Osteocyte (in vitro differentiated cells): ENCODE measurements at regions not wholly inside any gene's neighbourhood (a gene's known extent, or its start where the extent isn't known, plus 50 kb on each side); places are given as distances from the start of the nearest gene placed in this dataset.

Source experiments
- DNase-seq: peaks from one replicate; pipeline ENCODE4 v3.0.0; 2021; ENCODE audit warnings: mixed read lengths; ENCODE audit not compliant: unreplicated experiment; ENCODE audit errors: extremely low spot score
- H3K27ac Mint-ChIP-seq: one replicate; pipeline ENCODE4 v1.8.0; 2021; ENCODE audit warnings: mild to moderate bottlenecking, mixed read lengths; ENCODE audit not compliant: unreplicated experiment
- H3K27me3 Mint-ChIP-seq: one replicate; pipeline ENCODE4 v1.8.0; 2021; ENCODE audit warnings: mixed read lengths; ENCODE audit not compliant: unreplicated experiment
- H3K36me3 Mint-ChIP-seq: one replicate; pipeline ENCODE4 v1.8.0; 2021; ENCODE audit warnings: mixed read lengths; ENCODE audit not compliant: unreplicated experiment
- H3K4me1 Mint-ChIP-seq: one replicate; pipeline ENCODE4 v1.8.0; 2021; ENCODE audit warnings: mixed read lengths; ENCODE audit not compliant: unreplicated experiment
- H3K4me3 Mint-ChIP-seq: one replicate; pipeline ENCODE4 v1.8.0; 2021; ENCODE audit warnings: mild to moderate bottlenecking, moderate library complexity, mixed read lengths; ENCODE audit not compliant: unreplicated experiment
- H3K9me3 Mint-ChIP-seq: one replicate; pipeline ENCODE4 v1.8.0; 2021; ENCODE audit warnings: mixed read lengths; ENCODE audit not compliant: unreplicated experiment
- TF ChIP-seq, protein P1 (sequence below): fragments of 200-600 bp; sonication (generic); IDR thresholded peaks from 2 replicates; pipeline ENCODE4 v1.5.0; 2021; ENCODE audit warnings: antibody characterized with exemption, mild to moderate bottlenecking, moderate library complexity

GRCh38 chr2:10224734-10225133 is 78.0 kb upstream of the HPCAL1 start:
- Mint-ChIP-seq H3K36me3 (no peaks in the 10 kb centered on the region), H3K4me3 (no peak overlapping the region), H3K4me1 (peaks cover 22% of the 10 kb centered on the region), H3K27me3 (peaks cover 3% of the 10 kb centered on the region), H3K27ac (no peak overlapping the region), H3K9me3 (no peaks in the 10 kb centered on the region)
- DNase-seq: no peak
- TF ChIP-seq, protein P1, sequence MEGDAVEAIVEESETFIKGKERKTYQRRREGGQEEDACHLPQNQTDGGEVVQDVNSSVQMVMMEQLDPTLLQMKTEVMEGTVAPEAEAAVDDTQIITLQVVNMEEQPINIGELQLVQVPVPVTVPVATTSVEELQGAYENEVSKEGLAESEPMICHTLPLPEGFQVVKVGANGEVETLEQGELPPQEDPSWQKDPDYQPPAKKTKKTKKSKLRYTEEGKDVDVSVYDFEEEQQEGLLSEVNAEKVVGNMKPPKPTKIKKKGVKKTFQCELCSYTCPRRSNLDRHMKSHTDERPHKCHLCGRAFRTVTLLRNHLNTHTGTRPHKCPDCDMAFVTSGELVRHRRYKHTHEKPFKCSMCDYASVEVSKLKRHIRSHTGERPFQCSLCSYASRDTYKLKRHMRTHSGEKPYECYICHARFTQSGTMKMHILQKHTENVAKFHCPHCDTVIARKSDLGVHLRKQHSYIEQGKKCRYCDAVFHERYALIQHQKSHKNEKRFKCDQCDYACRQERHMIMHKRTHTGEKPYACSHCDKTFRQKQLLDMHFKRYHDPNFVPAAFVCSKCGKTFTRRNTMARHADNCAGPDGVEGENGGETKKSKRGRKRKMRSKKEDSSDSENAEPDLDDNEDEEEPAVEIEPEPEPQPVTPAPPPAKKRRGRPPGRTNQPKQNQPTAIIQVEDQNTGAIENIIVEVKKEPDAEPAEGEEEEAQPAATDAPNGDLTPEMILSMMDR: no peak

DNA sequence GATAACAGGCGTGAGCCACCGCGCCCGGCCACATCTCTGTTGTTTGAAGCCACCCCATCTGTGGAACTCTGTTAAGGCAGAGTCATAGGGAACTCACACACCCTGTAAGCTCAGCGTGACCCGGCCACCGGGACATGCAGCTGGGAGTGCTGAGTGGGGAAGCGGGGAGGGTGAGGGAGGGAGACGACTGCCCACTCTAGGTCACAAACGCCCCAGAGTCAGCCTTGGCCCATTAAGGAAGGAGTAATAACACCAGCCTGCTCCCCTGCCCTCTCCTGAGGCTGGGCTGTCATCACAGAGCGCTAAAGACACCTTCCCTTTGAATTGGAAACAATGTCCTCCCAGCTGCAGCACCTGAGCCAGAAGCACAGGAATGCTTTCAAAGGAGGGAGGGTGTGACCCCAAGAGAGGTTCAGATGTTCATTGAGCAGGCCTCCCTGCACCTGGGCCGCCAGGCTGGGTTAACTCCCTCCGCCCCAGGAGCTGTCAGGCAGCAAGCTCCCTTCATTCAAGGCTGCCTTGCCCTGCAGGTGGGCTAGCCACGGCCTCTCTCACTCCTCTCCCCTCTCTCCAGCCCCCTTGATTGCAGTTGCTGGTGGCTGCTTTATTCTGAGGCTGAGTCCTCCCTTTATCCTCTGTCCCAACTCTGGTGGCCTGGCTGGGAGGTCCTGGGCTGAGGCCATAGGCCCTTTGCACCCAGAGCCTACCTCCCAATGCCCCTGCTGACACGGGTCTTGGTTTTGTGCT is 77.2 kb upstream of the HPCAL1 start:
- Mint-ChIP-seq H3K9me3 (no peaks in the 10 kb centered on the region), H3K27me3 (peaks cover 3% of the 10 kb centered on the region), H3K4me1 (peaks cover 22% of the 10 kb centered on the region), H3K4me3 (no peak overlapping the region), H3K36me3 (no peaks in the 10 kb centered on the region), H3K27ac (no peak overlapping the region)
- DNase-seq: no peak
- TF ChIP-seq, protein P1: no peak

DNA sequence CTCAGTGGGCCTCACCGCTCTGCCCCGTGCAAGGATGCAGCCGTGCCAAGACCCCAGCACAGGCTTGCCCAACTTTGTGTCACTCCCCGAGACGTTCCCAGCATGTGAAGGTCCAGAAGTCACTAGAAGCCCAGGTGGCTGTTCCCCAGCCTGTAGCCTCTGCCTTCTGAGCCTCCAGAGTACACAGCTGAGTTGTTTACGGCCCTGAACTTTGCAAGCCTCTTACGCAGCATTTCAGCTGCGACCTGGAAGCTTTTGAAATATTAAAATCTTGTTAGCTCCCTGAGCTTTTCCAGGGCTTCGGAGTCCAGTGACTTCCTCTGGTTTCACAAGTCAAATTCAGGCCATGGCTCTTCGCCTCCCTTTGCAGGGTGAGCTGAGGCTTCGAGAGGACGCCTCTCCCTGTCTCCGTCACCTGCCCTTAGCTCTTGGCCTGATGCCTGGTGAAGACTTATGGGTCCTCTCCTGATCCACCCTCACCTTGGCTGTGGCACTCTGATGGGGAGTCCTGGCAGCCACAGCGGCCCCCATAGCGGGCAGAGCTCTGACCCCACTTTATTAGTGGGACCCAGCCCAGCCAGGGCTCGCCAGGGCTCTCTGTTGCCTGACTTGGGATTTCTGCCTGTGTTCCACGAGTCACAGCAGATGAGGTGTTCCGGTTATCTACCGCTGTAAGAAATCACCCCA is 76.5 kb upstream of the HPCAL1 start:
- H3K9me3 Mint-ChIP-seq: no peaks in the 10 kb centered on the region
- H3K4me3 Mint-ChIP-seq: no peak overlapping the region
- H3K4me1 Mint-ChIP-seq: peaks cover 16% of the 10 kb centered on the region
- H3K27ac Mint-ChIP-seq: no peak overlapping the region
- no peak for DNase-seq
- TF ChIP-seq, protein P1: no peak
- H3K27me3 Mint-ChIP-seq: peaks cover 3% of the 10 kb centered on the region
- no peaks in the 10 kb centered on the region for H3K36me3 Mint-ChIP-seq

- no peaks in the 10 kb centered on the region for H3K36me3 Mint-ChIP-seq
These were observed 73.9 kb upstream of the HPCAL1 start for GRCh38 chr2:10228611-10229365.

More at GRCh38 chr2:10228611-10229365, 73.9 kb upstream of the HPCAL1 start:
- TF ChIP-seq, protein P1: no peak
- Mint-ChIP-seq H3K4me3 (no peak overlapping the region), H3K4me1 (peaks cover 8% of the 10 kb centered on the region), H3K27ac (no peak overlapping the region), H3K27me3 (no peaks in the 10 kb centered on the region), H3K9me3 (no peaks in the 10 kb centered on the region)
- DNase-seq: no peak
